ENCODE measurements at regions not wholly inside any gene's neighbourhood (a gene's known extent, or its start where the extent isn't known, plus 50 kb on each side); places are given as distances from the start of the nearest gene placed in this dataset.

DNA sequence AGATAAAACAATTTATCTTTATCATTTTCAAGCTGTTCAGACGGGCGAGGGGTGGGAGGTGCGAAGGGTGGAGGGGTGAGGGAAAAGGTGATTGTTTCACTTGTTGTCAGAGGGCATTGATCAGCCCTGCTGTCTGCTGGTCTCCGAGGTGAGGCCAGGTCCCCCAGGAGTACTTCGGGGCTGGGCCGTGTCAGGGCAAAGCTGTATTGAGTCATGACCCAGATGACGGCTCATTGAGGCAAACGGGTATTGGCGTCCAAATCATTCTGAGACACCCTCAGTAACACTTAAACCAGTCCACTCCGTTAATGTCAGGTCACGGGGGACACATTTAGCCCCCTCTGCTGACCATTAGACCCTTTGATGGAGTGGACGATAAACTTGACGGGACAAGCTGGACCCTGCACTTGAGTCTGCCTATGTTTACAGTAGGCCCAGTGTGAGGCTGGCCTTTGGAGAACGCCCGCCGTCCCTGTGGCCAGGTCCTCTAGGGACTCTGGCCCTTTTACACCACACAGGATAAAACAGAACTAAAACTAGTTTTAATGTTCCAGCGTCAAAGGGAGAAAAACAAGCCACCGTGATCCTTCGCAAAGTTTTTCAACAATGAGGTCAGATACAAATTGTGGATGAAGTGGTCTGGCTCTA is 502.2 kb upstream of the ZFHX3 start:
- Mint-ChIP-seq H3K4me3 (no peak overlapping the region), H3K27ac (no peak overlapping the region), H3K36me3 (ENCODE audit: low read depth) (no peaks in the 10 kb centered on the region)

DNA sequence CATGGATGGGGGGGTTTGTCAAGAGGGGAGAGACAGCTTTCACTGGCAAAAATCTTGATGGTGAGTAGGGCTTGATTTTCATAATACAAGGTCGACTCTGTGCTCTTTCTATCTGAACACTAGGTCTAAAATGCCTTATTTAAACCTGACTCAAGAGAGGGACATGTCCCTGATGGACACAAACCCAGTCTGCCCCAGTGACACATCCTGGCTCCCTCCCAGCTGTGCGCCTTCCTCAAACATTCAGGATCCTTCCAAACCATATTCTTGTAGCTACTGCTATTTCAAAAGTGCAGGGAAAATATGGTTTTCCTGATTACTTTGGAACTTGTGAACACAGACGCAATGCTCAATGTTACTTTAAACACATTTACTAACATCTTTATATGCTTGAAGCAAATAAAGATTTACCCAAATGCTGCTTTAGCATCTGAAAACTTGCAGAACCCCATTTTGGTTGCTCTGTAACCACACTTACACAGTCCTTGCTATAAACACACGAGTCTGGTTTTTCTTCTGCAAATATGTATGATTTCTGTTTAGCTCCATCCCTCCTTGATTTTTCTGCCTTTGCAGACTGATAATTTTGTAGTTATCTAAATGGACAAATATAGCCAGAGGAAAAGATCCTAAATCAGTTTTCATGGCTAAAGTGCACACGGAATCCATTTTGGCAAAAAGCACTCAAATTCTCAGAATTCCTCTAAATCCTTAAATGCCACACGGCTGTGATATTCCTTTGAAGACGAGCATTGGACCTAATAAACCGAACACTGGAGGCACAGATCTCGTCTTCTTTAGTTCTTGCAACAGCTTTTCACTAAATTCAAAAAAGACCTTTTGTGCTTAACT is 499.9 kb upstream of the ZFHX3 start:
- no peak overlapping the region for H3K4me3 Mint-ChIP-seq
- H3K4me1 Mint-ChIP-seq (ENCODE audit: low read depth), result no peaks in the 10 kb centered on the region
- H3K27ac Mint-ChIP-seq, result no peak overlapping the region
- H3K27me3 Mint-ChIP-seq (ENCODE audit: low read depth), result peaks cover 37% of the 10 kb centered on the region
- peaks cover 3% of the 10 kb centered on the region for H3K9me3 Mint-ChIP-seq
- H3K36me3 Mint-ChIP-seq (ENCODE audit: low read depth), result no peaks in the 10 kb centered on the region

More for the DNA sequence above, 502.2 kb upstream of the ZFHX3 start:
- Mint-ChIP-seq H3K27me3 (ENCODE audit: low read depth) (peaks cover 17% of the 10 kb centered on the region), H3K4me1 (ENCODE audit: low read depth) (no peaks in the 10 kb centered on the region), H3K9me3 (no peaks in the 10 kb centered on the region)

DNA sequence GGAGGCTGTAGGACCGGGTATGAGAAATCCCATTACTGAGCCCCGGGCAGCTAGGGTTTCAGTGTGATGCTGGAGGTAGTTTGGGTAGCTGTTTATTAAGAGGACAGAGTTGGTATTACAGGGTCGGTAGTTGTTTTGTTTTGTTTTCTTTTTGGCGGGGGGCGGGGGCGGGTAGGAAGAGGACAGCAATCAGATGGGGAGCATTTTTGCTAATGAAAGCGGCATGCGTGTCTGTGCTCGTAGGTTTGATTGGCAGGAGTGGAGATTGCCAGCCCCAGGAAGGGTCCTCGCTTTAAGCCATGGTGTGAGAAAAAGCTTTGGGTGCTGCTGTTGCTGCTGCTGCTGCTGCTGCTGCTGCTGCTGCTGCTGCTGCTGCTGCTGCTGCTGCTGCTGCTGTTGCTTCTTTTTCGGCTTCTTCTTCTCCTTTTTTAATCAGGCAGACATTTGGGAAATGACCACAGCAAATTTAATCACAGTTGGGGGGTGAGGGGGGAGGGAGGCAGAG is 498.5 kb upstream of the ZFHX3 start:
- H3K36me3 Mint-ChIP-seq (ENCODE audit: low read depth), result no peaks in the 10 kb centered on the region
- H3K27me3 Mint-ChIP-seq (ENCODE audit: low read depth), result peaks cover 39% of the 10 kb centered on the region
- H3K4me3 Mint-ChIP-seq, result no peak overlapping the region
- H3K4me1 Mint-ChIP-seq (ENCODE audit: low read depth), result no peaks in the 10 kb centered on the region
- H3K27ac Mint-ChIP-seq, result no peak overlapping the region
- H3K9me3 Mint-ChIP-seq, result peaks cover 3% of the 10 kb centered on the region

DNA sequence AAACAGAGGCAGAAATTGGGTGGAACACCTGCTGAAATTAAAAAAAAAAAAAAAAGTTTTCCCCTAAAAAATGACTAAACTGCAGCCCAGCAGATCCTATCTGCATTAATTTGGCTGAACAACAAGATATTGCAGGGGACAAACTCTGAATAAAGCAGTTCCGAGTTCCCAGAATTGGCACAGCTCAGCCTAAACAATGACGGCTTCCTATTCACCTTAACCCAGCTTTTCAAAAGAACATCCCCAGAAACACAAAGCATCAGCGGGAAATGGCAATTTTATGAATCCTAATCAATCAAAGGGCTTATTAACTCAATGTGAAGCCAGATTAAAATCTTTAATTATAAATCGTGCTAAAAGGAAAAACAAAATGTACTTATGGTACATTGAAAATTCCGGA is 497.8 kb upstream of the ZFHX3 start:
- H3K27ac Mint-ChIP-seq, result no peak overlapping the region

DNA sequence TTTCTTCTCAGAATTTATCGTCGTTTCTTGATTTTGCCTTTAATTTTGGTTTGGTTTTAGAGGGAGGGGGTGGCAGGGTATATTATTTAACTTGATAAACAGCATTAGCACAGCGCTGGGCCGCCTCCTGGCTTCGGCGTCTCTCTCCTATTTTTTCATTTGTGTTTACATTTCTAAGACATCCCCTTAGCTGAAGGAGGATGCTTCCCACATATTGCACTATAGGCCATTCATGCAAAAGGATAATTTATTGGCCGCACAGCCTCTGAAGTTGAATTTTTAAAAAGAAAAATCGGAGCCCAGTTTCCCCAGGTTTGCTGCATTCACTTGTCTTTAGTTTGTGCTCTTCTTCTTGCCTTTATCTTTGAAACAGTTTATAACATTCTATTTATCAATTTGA is 497.4 kb upstream of the ZFHX3 start:
- Mint-ChIP-seq H3K27me3 (ENCODE audit: low read depth) (peaks cover 39% of the 10 kb centered on the region), H3K4me3 (no peak overlapping the region), H3K4me1 (ENCODE audit: low read depth) (no peaks in the 10 kb centered on the region), H3K27ac (no peak overlapping the region), H3K36me3 (ENCODE audit: low read depth) (no peaks in the 10 kb centered on the region), H3K9me3 (peaks cover 3% of the 10 kb centered on the region)

More for the DNA sequence above, 497.8 kb upstream of the ZFHX3 start:
- no peak overlapping the region for H3K4me3 Mint-ChIP-seq
- peaks cover 3% of the 10 kb centered on the region for H3K9me3 Mint-ChIP-seq
- H3K36me3 Mint-ChIP-seq (ENCODE audit: low read depth), result no peaks in the 10 kb centered on the region
- H3K27me3 Mint-ChIP-seq (ENCODE audit: low read depth), result peaks cover 39% of the 10 kb centered on the region
- no peaks in the 10 kb centered on the region for H3K4me1 Mint-ChIP-seq (ENCODE audit: low read depth)

DNA sequence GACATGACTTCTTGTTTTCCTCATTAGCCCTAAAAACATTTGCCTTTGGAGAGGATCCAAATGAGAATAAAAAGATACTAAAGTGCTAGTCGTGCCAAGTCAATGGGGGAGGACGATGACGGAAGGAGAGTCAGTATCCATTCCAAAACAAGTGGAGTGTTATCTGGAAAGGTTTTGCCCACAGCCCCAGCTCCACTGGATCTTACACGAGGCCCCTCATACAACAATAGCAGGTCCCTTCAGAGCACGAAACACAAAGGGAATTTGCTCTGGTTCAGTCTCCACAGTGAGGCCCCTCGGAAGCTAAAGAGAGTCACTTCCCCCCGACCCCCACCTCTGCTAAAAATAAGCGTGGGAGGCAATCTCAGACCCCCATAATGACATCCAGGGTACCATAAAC is 496.9 kb upstream of the ZFHX3 start:
- Mint-ChIP-seq H3K4me3 (no peak overlapping the region), H3K4me1 (ENCODE audit: low read depth) (no peaks in the 10 kb centered on the region), H3K9me3 (peaks cover 3% of the 10 kb centered on the region), H3K27me3 (ENCODE audit: low read depth) (peaks cover 39% of the 10 kb centered on the region), H3K27ac (no peak overlapping the region), H3K36me3 (ENCODE audit: low read depth) (no peaks in the 10 kb centered on the region)

DNA sequence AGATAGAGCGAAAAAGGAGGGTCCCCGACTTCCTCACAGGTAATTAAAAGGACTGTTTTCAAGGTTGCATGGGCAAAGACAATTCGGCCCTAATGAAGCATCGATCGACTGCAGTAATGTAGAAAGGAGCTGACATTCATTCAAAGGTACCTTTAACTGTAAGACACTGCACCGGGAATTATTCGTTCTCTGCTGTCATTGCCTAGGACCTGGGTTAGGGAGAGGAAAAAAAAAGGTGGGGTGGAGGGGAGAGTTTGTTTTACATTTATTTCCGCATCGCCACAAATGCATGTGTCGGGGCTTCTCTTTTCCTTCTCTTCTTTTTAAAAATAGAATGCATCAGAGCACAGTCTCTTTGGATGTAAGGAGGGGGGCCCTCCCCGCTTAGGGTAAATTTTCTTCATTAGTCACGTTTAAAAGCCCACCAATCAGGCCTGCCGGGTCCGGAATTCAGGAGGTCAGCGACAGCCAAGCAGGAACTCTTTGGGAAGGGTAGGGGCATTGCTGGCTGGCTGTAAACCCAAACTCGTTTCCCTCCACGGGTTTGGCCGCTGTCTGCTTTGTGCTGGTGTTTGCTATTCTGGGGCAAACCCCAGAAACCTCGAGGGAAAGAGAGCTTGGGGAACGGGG is 496.2 kb upstream of the ZFHX3 start:
- H3K9me3 Mint-ChIP-seq, result peaks cover 3% of the 10 kb centered on the region
- H3K4me1 Mint-ChIP-seq (ENCODE audit: low read depth), result no peaks in the 10 kb centered on the region
- no peak overlapping the region for H3K27ac Mint-ChIP-seq
- H3K36me3 Mint-ChIP-seq (ENCODE audit: low read depth), result no peaks in the 10 kb centered on the region
- H3K4me3 Mint-ChIP-seq, result no peak overlapping the region
- H3K27me3 Mint-ChIP-seq (ENCODE audit: low read depth), result peaks cover 39% of the 10 kb centered on the region

DNA sequence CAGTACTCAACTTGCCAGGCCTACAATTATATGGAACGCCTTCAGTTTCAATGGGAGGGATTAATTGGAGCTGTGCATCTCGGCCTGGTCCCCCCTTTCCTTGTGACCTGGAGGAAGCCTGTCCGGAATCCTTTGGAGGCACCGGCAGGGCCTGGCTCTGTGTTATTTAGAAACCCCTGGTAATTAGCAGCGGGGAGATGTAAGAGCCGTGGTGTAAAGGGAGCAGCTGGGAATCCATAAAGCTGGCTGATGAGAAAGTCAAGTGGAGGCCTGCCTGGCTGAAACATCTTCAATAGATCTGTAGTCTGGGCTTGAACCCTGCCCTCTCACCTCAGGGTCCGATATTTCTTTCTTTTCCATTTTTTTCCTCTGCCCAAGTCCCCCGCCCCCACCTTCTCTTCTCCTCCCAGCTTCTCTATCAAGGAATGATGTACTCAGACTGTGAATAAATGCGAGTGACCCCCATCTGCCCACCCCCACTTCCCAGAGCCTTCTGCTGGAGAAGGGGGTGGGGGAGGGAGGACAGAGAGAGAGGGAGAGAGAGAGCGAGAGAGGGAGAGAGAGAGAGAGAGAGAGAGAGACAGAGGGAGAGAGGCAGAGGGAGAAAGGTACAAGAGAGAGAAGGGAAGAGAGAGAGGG is 495.5 kb upstream of the ZFHX3 start:
- Mint-ChIP-seq H3K27ac (no peak overlapping the region), H3K27me3 (ENCODE audit: low read depth) (peaks cover 39% of the 10 kb centered on the region), H3K4me3 (no peak overlapping the region)

DNA sequence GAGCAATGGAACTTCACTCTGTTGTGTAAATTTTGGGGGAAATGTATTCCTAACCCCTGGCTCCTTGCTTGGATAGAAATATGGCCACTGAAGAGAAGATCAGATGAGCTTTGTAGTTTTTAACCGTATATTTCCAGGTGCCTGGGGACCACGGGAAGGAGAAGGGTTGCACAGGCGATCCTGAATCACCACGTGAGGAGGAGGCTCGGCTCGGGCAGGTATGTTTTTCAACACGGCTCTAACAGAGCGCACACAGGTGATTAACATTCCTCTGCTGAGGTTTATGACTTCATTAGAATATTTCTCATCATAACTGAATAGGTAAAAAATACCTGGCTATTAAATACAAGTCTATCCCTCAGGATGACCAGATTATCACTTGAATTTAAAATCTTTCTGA is 495.0 kb upstream of the ZFHX3 start:
- Mint-ChIP-seq H3K27ac (no peak overlapping the region), H3K9me3 (peaks cover 3% of the 10 kb centered on the region), H3K4me3 (no peak overlapping the region), H3K36me3 (ENCODE audit: low read depth) (no peaks in the 10 kb centered on the region), H3K4me1 (ENCODE audit: low read depth) (no peaks in the 10 kb centered on the region), H3K27me3 (ENCODE audit: low read depth) (peaks cover 39% of the 10 kb centered on the region)

More for the DNA sequence above, 495.5 kb upstream of the ZFHX3 start:
- H3K9me3 Mint-ChIP-seq, result peaks cover 3% of the 10 kb centered on the region
- no peaks in the 10 kb centered on the region for H3K36me3 Mint-ChIP-seq (ENCODE audit: low read depth)
- H3K4me1 Mint-ChIP-seq (ENCODE audit: low read depth), result no peaks in the 10 kb centered on the region

DNA sequence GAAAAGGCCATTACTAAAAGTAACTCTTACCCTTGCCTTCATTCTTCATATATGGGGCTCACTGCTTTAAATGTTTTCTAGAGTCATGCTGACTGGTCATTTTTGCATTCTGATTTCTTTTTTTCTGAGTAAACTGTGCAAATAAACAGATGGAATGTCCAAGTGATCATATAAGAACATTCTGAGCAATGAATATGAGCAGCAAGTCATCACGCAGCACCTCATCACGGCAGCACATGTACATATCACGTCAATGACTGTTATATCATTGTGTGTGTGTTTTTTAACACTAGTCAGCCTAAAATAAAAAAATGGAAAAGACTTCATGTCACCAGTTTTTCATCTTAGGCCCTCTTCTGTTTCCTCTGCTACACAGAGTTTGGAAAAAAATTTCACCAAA is 490.0 kb upstream of the ZFHX3 start:
- no peaks in the 10 kb centered on the region for H3K4me1 Mint-ChIP-seq (ENCODE audit: low read depth)
- no peak overlapping the region for H3K27ac Mint-ChIP-seq
- peaks cover 4% of the 10 kb centered on the region for H3K27me3 Mint-ChIP-seq (ENCODE audit: low read depth)
- no peaks in the 10 kb centered on the region for H3K9me3 Mint-ChIP-seq
- no peak overlapping the region for H3K4me3 Mint-ChIP-seq
- H3K36me3 Mint-ChIP-seq (ENCODE audit: low read depth), result no peaks in the 10 kb centered on the region

DNA sequence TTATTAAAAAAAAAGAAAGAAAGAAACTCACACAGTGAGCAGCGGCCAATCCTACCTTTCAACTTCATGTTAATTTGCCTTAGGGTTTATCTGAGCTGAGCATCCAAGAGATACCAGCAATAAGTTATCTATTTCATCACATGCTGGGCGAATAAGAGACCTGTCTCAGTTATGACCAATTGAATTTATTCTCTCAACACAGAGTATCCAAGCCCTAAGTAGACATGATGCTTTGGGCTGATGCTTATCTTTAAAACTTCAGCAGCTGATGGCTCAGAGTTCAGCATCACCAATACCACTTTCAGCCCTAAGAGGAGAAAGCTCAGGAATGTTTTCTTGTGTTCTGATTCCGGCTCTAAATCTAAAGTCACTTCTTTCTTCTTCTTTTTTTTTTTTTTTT is 489.0 kb upstream of the ZFHX3 start:
- H3K4me3 Mint-ChIP-seq, result no peak overlapping the region
- H3K27ac Mint-ChIP-seq, result no peak overlapping the region
- H3K4me1 Mint-ChIP-seq (ENCODE audit: low read depth), result no peaks in the 10 kb centered on the region
- H3K9me3 Mint-ChIP-seq, result no peaks in the 10 kb centered on the region
- H3K36me3 Mint-ChIP-seq (ENCODE audit: low read depth), result no peaks in the 10 kb centered on the region
- H3K27me3 Mint-ChIP-seq (ENCODE audit: low read depth), result no peaks in the 10 kb centered on the region

DNA sequence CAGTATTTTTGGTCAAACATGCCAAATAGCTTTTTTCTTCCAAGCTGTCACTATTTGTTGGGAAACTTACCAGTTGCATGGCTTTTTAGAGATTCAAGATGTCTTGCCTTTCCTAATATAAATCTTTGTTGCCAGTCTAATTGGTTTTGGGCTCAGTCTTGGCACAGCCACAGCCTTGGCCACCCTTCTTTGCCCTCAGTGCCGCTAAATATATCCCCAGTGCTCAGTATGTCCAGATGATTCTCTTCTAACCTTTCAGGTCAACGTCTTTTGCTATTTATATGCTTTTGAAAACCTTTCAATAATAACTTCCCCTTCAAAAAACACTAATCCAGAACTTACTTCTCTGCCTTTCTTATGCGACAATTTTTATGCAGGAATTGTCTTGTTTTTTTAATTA is 483.1 kb upstream of the ZFHX3 start:
- no peak overlapping the region for H3K27ac Mint-ChIP-seq
- no peaks in the 10 kb centered on the region for H3K27me3 Mint-ChIP-seq (ENCODE audit: low read depth)
- no peaks in the 10 kb centered on the region for H3K9me3 Mint-ChIP-seq
- no peaks in the 10 kb centered on the region for H3K36me3 Mint-ChIP-seq (ENCODE audit: low read depth)
- H3K4me1 Mint-ChIP-seq (ENCODE audit: low read depth), result no peaks in the 10 kb centered on the region
- H3K4me3 Mint-ChIP-seq, result no peak overlapping the region

DNA sequence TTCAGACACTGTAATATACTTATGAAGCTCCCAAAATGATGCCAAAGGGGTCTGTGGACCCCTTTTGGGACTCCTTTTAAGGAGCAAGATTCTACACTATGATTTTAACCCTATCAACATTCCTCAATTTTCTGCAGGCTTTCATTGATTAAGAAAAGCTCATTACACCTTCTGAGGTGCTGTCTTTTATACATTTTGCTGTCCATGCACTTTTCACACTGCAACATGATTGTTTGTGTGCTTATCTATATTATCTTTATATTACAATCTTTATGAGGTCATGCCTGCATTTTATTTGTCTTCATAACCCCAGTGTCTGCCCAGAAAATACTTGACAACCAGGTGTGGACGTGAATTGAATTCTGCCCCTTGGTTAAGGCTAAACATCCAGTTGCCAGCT is 482.6 kb upstream of the ZFHX3 start:
- Mint-ChIP-seq H3K36me3 (ENCODE audit: low read depth) (no peaks in the 10 kb centered on the region), H3K4me1 (ENCODE audit: low read depth) (no peaks in the 10 kb centered on the region), H3K27me3 (ENCODE audit: low read depth) (no peaks in the 10 kb centered on the region), H3K9me3 (no peaks in the 10 kb centered on the region), H3K27ac (no peak overlapping the region), H3K4me3 (no peak overlapping the region)

DNA sequence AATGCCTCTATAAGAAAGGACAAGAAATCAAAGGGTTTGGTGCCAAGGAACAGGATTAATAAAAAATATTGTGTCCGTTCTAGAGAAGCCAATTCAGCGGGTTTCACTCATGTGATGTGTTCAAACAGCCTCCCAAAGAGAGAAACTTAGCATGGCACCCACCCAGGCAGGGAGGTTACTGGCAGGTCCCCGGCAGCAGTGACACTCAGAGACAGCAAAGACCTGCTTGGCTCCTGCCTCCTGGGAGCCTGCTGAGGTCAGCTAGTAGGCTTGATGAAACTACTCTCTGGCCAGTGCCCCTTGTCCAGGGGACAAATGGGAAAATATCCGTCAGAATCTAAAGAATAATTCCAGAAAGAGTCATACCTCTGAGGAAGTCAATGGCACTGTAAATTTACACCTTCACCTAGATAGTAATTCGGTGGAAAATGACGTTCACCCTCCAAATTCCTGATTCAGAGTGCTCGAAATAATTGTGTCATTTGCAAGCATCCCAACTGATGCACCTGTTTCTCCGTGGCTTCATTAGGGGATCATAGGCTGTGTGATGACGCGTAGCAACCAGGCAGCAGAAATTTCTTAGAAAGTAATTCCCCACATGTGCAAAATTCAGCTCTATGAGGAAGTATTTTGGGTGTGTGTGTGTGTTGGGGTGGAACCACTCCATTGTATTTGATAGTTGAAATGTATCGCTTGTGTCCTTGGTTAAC is 481.5 kb upstream of the ZFHX3 start:
- no peak overlapping the region for H3K27ac Mint-ChIP-seq
- no peaks in the 10 kb centered on the region for H3K9me3 Mint-ChIP-seq
- no peak overlapping the region for H3K4me3 Mint-ChIP-seq
- no peaks in the 10 kb centered on the region for H3K4me1 Mint-ChIP-seq (ENCODE audit: low read depth)
- no peaks in the 10 kb centered on the region for H3K27me3 Mint-ChIP-seq (ENCODE audit: low read depth)
- H3K36me3 Mint-ChIP-seq (ENCODE audit: low read depth), result no peaks in the 10 kb centered on the region
